Calu3 (cell line): ENCODE measurements at regions not wholly inside any gene's neighbourhood (a gene's known extent, or its start where the extent isn't known, plus 50 kb on each side); places are given as distances from the start of the nearest gene placed in this dataset.

ENCODE experiments used
- BruUV-seq: library from RNA; stranded (reverse); fragments of 400-500 nt; replicated peaks from 2 replicates; lab custom pipeline; 2021; lab: Mats Ljungman, UMichigan
- CTCF ChIA-PET: fragments of 300-600 bp; sonication (Branson Sonifier 250); formaldehyde crosslinking; loops from one replicate; lab custom pipeline; 2022; ENCODE audit warnings: antibody characterized with exemption; lab: Charles Lee
- DNase-seq: peaks from one replicate; pipeline ENCODE4 v3.0.0; 2022
- H3K27ac Mint-ChIP-seq: one replicate; pipeline ENCODE4 v1.8.0; 2022; ENCODE audit warnings: mixed read lengths; ENCODE audit not compliant: unreplicated experiment
- H3K27me3 Mint-ChIP-seq: one replicate; pipeline ENCODE4 v1.8.0; 2022; ENCODE audit warnings: mixed read lengths; ENCODE audit not compliant: unreplicated experiment
- H3K36me3 Mint-ChIP-seq: one replicate; pipeline ENCODE4 v1.8.0; 2022; ENCODE audit warnings: mild to moderate bottlenecking, moderate library complexity, mixed read lengths; ENCODE audit not compliant: insufficient read depth, unreplicated experiment
- H3K4me1 Mint-ChIP-seq: one replicate; pipeline ENCODE4 v1.8.0; 2022; ENCODE audit warnings: mild to moderate bottlenecking, low read depth, mixed read lengths; ENCODE audit not compliant: unreplicated experiment
- H3K4me3 Mint-ChIP-seq: one replicate; pipeline ENCODE4 v1.8.0; 2022; ENCODE audit warnings: mild to moderate bottlenecking, low read depth, moderate library complexity, mixed read lengths; ENCODE audit not compliant: unreplicated experiment
- H3K9me3 Mint-ChIP-seq: one replicate; pipeline ENCODE4 v1.8.0; 2022; ENCODE audit warnings: low read depth, mixed read lengths; ENCODE audit not compliant: unreplicated experiment
- CTCF ChIP-seq: fragments of 200-600 bp; IDR thresholded peaks from one replicate; pipeline ENCODE4 v1.8.0; 2022; ENCODE audit warnings: antibody characterized with exemption; ENCODE audit not compliant: unreplicated experiment
- intact Hi-C: fragments of 100-400 bp; cut with micrococcal nuclease; formaldehyde crosslinking; loops from one replicate; pipeline ENCODE4 v1.10.0; 2022; ENCODE audit not compliant: unreplicated experiment

DNA sequence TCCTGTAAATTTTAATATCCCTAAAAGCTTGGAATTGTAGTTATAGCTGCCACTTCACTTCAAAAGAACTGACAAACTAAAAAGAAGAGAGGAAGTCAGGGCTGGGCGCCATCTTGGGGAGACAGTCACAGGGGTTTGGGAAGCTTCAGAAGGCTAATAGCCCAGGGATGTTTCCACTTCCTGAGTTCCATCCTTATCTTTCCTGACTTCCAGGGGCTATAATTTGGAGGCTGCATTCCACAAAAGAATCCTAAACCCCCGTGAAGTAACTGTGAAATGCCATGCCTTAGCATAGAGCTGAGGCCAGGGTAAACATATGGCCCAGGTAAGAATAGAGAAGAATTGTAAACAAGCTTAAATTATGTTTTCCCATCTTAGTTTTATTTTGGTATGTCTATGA lies 75.4 kb upstream of the LPAR1 start:
- DNase-seq, result no peak
- intact Hi-C loops, result no loop called here
- Mint-ChIP-seq H3K27me3 (no peaks in the 10 kb centered on the region), H3K9me3 (peaks cover 2% of the 10 kb centered on the region), H3K4me3 (no peak overlapping the region), H3K4me1 (no peaks in the 10 kb centered on the region), H3K27ac (no peak overlapping the region), H3K36me3 (no peaks in the 10 kb centered on the region)
- TF ChIP-seq CTCF, result no peak
- BruUV-seq, result no TSS peak
- CTCF ChIA-PET, result no interaction called here

DNA sequence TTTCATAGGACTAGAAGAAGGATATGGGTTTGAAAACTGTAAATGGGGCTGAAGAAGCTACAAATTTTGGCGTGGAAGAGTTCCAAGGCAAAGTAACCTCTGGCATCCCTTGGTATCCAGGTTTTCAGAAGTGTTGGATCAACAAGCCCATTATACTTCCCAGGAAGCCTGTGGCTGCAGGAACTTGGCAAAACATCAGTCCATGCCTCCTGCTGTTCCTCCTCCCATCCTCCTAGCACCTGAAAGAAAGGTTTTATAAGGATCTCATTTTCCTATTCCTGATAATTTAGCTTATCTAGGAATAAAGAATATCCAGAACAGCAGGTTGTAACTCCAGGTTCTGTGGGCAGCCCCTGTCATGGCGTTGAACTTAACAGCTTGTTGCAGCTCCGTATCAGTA lies 72.5 kb upstream of the LPAR1 start:
- TF ChIP-seq CTCF, result no peak
- Mint-ChIP-seq H3K27me3 (no peaks in the 10 kb centered on the region), H3K4me3 (no peak overlapping the region), H3K4me1 (no peaks in the 10 kb centered on the region), H3K9me3 (peaks cover 2% of the 10 kb centered on the region), H3K27ac (no peak overlapping the region), H3K36me3 (no peaks in the 10 kb centered on the region)
- DNase-seq, result no peak
- CTCF ChIA-PET, result no interaction called here
- no TSS peak for BruUV-seq
- intact Hi-C loops, result no loop called here

GRCh38 chr9:111108946-111109345 lies 70.7 kb upstream of the LPAR1 start:
- H3K36me3 Mint-ChIP-seq, result no peaks in the 10 kb centered on the region
- CTCF ChIA-PET, result interaction anchor here (0.7 kb wide), 1 partner anchor 420 kb away, joined by 5 read pairs; no protein-coding TSS in a partner anchor
- no TSS peak for BruUV-seq
- no peaks in the 10 kb centered on the region for H3K27me3 Mint-ChIP-seq
- no peak overlapping the region for H3K4me3 Mint-ChIP-seq
- intact Hi-C loops, result no loop called here
- no peak for DNase-seq
- peaks cover 2% of the 10 kb centered on the region for H3K9me3 Mint-ChIP-seq
- H3K4me1 Mint-ChIP-seq, result no peaks in the 10 kb centered on the region
- H3K27ac Mint-ChIP-seq, result no peak overlapping the region
- no peak for TF ChIP-seq CTCF

DNA sequence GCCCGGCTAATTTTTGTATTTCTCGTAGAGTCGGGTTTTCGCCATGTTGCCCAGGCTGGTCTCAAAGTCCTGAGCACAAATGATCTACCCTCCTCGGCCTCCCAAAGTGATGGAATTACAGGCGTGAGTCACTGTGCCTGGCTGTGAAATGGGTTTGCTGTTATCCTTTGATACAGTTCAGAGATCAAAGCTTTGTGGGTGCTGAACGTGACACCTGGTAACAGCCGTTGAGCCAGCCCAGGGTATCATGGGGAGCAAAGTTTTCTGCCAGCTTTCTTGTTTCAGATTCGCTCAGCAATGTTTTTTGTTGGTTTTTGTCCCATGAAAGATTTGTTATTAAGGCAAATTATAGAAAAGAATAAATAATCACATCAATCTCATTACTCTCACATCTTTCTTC lies 68.9 kb upstream of the LPAR1 start:
- CTCF ChIA-PET, result no interaction called here
- H3K36me3 Mint-ChIP-seq, result no peaks in the 10 kb centered on the region
- H3K27ac Mint-ChIP-seq, result no peak overlapping the region
- H3K4me3 Mint-ChIP-seq, result no peak overlapping the region
- H3K9me3 Mint-ChIP-seq, result no peaks in the 10 kb centered on the region
- intact Hi-C loops, result no loop called here
- TF ChIP-seq CTCF, result no peak
- no peaks in the 10 kb centered on the region for H3K27me3 Mint-ChIP-seq
- H3K4me1 Mint-ChIP-seq, result no peaks in the 10 kb centered on the region
- BruUV-seq, result no TSS peak
- no peak for DNase-seq

GRCh38 chr9:111106202-111106601 lies 67.9 kb upstream of the LPAR1 start:
- DNase-seq, result no peak
- BruUV-seq, result no TSS peak
- Mint-ChIP-seq H3K4me3 (no peak overlapping the region), H3K27me3 (no peaks in the 10 kb centered on the region), H3K36me3 (no peaks in the 10 kb centered on the region), H3K4me1 (no peaks in the 10 kb centered on the region), H3K27ac (no peak overlapping the region), H3K9me3 (no peaks in the 10 kb centered on the region)
- no peak for TF ChIP-seq CTCF
- intact Hi-C loops, result no loop called here
- CTCF ChIA-PET, result no interaction called here
